Progenitor cell of endocrine pancreas (in vitro differentiated cells): ENCODE measurements at regions not wholly inside any gene's neighbourhood (a gene's known extent, or its start where the extent isn't known, plus 50 kb on each side); places are given as distances from the start of the nearest gene placed in this dataset.
A peak's percentile ranks its signal among the peaks of the same experiment; 100 is the strongest.
"Not testable (repeated sequence)": the region's sequence is repeated elsewhere in the genome, so short reads cannot be mapped to it uniquely, and the experiment has no call there.

Source experiments
- DNase-seq: peaks from one replicate; pipeline ENCODE4 v3.0.0; 2021; ENCODE audit warnings: low spot score; ENCODE audit not compliant: unreplicated experiment
- H3K27ac Mint-ChIP-seq: 2 replicates; pipeline ENCODE4 v1.8.0; 2021; ENCODE audit warnings: mild to moderate bottlenecking, moderate library complexity, mixed read lengths
- H3K27me3 Mint-ChIP-seq: 2 replicates; pipeline ENCODE4 v1.8.0; 2021; ENCODE audit warnings: mixed read lengths
- H3K36me3 Mint-ChIP-seq: 2 replicates; pipeline ENCODE4 v1.8.0; 2022; ENCODE audit warnings: mixed read lengths; ENCODE audit not compliant: insufficient read depth
- H3K4me1 Mint-ChIP-seq: 2 replicates; pipeline ENCODE4 v1.8.0; 2021; ENCODE audit warnings: low read depth, mixed read lengths
- H3K4me3 Mint-ChIP-seq: 2 replicates; pipeline ENCODE4 v1.8.0; 2021; ENCODE audit warnings: low read depth, mild to moderate bottlenecking, moderate library complexity, mixed read lengths
- H3K9me3 Mint-ChIP-seq: 2 replicates; pipeline ENCODE4 v1.8.0; 2021; ENCODE audit warnings: low read depth, mixed read lengths
- TF ChIP-seq, protein P1 (sequence below): fragments of 200-600 bp; sonication (generic); IDR thresholded peaks from one replicate; pipeline ENCODE4 v1.5.0; 2021; ENCODE audit warnings: antibody characterized with exemption, mild to moderate bottlenecking; ENCODE audit not compliant: unreplicated experiment

DNA sequence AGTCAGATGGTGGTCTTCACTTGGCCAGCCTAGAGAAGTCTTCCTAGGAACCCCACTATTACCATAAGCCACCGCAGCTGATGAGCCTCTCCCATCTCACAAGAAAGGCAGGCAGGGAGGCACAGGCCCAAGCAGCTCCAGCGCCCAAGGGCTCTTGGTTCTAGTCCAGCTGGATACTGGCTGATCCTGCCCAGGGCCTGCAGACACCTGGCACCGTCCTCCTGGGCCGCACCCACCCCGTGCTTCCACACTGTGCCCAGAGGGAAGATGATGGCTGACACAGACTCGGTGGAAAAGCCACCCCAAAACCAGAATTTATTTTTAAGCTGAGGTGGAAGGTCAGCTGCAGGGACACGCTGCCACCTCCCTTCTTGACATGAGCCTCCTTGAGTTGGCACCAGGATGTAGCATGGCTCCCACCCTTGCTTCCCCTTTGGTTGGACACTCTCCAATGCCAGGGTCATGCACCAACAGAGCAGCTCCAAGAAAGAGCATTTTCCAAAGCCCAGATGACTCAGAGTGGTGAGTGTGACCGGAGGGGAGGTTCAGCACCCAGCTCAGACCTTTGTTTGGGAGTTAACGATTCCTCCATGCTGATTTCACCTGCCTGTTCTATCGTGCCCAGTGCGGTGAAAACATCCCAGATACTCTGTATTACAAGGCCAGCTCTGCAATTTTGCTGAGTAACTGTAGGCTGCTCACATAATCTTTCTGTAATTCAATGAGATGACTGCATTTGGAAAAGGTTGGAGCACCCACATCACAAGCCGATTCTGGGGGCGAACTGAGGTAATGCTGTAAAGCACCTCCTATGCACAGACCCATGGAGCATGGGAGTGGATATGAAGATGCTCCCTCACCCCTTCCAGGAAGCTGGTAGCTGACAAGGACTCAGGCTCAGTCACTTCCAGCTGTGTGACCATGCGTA lies 63.1 kb upstream of the SLC2A1 start:
- Mint-ChIP-seq H3K27ac (no peak overlapping the region), H3K36me3 (no peaks in the 10 kb centered on the region), H3K9me3 (no peaks in the 10 kb centered on the region), H3K4me3 (no peak overlapping the region), H3K27me3 (peaks cover 17% of the 10 kb centered on the region), H3K4me1 (peaks cover 3% of the 10 kb centered on the region)
- TF ChIP-seq, protein P1, sequence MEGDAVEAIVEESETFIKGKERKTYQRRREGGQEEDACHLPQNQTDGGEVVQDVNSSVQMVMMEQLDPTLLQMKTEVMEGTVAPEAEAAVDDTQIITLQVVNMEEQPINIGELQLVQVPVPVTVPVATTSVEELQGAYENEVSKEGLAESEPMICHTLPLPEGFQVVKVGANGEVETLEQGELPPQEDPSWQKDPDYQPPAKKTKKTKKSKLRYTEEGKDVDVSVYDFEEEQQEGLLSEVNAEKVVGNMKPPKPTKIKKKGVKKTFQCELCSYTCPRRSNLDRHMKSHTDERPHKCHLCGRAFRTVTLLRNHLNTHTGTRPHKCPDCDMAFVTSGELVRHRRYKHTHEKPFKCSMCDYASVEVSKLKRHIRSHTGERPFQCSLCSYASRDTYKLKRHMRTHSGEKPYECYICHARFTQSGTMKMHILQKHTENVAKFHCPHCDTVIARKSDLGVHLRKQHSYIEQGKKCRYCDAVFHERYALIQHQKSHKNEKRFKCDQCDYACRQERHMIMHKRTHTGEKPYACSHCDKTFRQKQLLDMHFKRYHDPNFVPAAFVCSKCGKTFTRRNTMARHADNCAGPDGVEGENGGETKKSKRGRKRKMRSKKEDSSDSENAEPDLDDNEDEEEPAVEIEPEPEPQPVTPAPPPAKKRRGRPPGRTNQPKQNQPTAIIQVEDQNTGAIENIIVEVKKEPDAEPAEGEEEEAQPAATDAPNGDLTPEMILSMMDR = no peak
- no peak for DNase-seq

DNA sequence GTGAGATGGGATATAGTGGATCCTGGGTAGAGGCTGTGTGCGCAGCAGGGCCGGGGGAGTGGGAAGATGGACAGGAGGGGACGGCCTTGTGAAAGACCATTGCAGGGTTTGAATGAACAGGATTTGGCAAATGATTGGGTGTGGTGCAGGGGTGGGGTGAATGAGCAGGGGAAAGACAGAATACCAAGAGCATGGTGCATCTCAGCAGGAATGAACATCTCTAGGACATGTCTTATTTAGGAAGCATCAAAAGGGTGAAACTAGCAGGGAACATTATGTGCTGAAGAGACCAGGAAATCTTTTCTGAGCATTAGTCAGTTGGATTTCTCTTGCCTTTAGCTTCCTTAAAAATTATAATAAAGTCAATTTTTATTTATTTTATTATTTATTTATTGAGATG lies 60.6 kb upstream of the SLC2A1 start:
- no peak overlapping the region for H3K4me3 Mint-ChIP-seq
- TF ChIP-seq, protein P1 = no peak
- peak overlapping the region; percentile 31 for H3K27ac Mint-ChIP-seq
- H3K4me1 Mint-ChIP-seq = peaks cover 3% of the 10 kb centered on the region
- no peak for DNase-seq
- no peaks in the 10 kb centered on the region for H3K9me3 Mint-ChIP-seq
- H3K36me3 Mint-ChIP-seq = no peaks in the 10 kb centered on the region
- peaks cover 15% of the 10 kb centered on the region for H3K27me3 Mint-ChIP-seq

DNA sequence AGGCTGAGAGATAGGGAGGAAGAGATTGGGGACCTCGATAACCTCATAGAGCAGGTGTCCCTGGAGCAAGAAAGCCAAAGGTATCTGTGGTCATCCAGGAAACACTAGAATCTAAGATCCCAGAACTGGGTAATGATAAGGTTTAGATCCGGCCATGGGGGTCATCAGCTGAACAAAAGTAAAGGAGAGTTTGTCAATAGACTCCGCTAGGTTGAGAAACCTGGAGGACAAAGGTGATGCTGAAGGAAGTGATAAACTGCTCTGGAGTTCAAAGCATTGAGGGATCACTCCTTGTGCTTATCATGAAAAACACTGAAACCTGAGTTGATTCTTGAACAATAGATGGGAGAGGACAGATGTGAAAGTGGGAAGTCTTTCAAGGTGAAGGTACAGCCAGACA lies 59.5 kb upstream of the SLC2A1 start:
- TF ChIP-seq, protein P1 = no peak
- Mint-ChIP-seq H3K27me3 (peaks cover 22% of the 10 kb centered on the region), H3K4me1 (peaks cover 3% of the 10 kb centered on the region), H3K4me3 (no peak overlapping the region), H3K9me3 (no peaks in the 10 kb centered on the region), H3K36me3 (no peaks in the 10 kb centered on the region), H3K27ac (no peak overlapping the region)
- DNase-seq = no peak

DNA sequence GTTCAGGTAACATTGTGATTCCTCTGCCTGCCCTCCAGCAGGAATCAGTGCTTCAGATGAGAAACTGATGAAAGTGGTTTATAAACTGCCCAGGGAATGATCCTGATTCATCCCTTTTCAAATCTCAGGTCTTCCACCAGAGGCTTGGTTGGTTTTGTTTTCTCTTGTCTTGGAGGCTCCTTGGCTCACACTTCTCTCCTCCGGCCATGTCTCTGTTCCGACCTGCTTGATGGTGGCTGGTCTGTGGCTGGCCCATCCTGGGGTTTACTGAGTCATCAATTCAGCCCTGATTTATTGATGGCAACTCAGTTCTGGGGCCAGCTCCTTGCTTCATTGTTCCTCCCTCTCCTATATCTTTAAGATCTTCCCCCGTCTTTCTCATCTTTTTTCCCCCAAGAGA lies 56.6 kb upstream of the SLC2A1 start:
- DNase-seq = no peak
- H3K9me3 Mint-ChIP-seq = no peaks in the 10 kb centered on the region
- no peak overlapping the region for H3K27ac Mint-ChIP-seq
- no peak overlapping the region for H3K4me3 Mint-ChIP-seq
- peaks cover 37% of the 10 kb centered on the region for H3K27me3 Mint-ChIP-seq
- TF ChIP-seq, protein P1 = no peak
- H3K36me3 Mint-ChIP-seq = no peaks in the 10 kb centered on the region
- H3K4me1 Mint-ChIP-seq = peaks cover 5% of the 10 kb centered on the region

DNA sequence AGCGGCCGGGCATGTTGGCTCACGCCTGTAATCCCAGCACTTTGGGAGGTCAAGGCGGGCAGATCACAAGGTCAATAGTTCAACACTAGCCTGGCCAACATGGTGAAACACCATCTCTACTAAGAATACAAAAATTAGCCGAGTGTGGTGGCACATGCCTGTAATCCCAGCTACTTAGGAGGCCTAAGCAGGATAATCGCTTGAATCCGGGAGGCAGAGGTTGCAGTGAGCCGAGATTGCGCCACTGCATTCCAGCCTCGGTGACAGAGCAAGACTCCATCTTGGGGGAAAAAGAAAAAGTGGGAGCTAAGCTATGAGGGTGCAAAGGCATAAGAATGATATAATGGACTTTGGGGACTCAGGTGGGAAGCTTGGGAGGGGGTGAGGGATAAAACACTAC lies 55.9 kb upstream of the SLC2A1 start:
- H3K4me3 Mint-ChIP-seq, H3K36me3 Mint-ChIP-seq, H3K4me1 Mint-ChIP-seq, H3K27ac Mint-ChIP-seq, DNase-seq, H3K9me3 Mint-ChIP-seq: not testable (repeated sequence)
- H3K27me3 Mint-ChIP-seq = peaks cover 39% of the 10 kb centered on the region

DNA sequence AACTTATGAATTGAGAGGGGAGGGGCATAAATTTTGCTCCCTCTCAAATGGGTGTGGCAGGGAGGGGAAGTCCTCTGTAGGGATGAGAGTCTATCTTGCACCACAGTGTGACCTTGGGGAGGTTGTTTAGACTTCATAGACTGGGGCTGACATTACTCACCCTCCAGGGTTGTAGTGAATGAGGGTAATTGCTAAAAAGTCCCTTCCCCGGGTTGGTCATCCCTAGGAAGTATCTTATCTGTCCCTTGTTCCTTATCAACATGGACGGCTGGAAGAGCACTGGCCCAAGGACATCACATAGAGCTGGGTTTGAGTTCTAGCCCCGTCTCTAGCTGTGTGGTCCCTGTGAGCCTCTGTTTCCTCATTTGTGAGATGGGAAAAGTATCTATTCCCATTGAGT lies 52.4 kb upstream of the SLC2A1 start:
- no peak overlapping the region for H3K4me3 Mint-ChIP-seq
- no peaks in the 10 kb centered on the region for H3K36me3 Mint-ChIP-seq
- peaks cover 34% of the 10 kb centered on the region for H3K27me3 Mint-ChIP-seq
- TF ChIP-seq, protein P1 = no peak
- DNase-seq = no peak
- no peak overlapping the region for H3K27ac Mint-ChIP-seq
- no peaks in the 10 kb centered on the region for H3K9me3 Mint-ChIP-seq
- H3K4me1 Mint-ChIP-seq = peaks cover 16% of the 10 kb centered on the region
